Ectodermal cell (in vitro differentiated cells): ENCODE measurements at regions not wholly inside any gene's neighbourhood (a gene's known extent, or its start where the extent isn't known, plus 50 kb on each side); places are given as distances from the start of the nearest gene placed in this dataset.

Source experiments
- H3K27ac ChIP-seq: 2 replicates; pipeline ENCODE4 v1.7.0; 2013; ENCODE audit warnings: mild to moderate bottlenecking, low read depth, low read length; ENCODE audit not compliant: insufficient read depth, poor library complexity, severe bottlenecking
- H3K27me3 ChIP-seq: 2 replicates; pipeline ENCODE4 v1.7.0; 2013; ENCODE audit warnings: mild to moderate bottlenecking, low read length; ENCODE audit not compliant: insufficient read depth, control insufficient read depth, poor library complexity, severe bottlenecking
- H3K36me3 ChIP-seq: one replicate; pipeline ENCODE4 v1.7.0; 2013; ENCODE audit warnings: low read length; ENCODE audit not compliant: control insufficient read depth, insufficient read depth
- H3K4me1 ChIP-seq: one replicate; pipeline ENCODE4 v1.7.0; 2013; ENCODE audit warnings: low read length; ENCODE audit not compliant: control insufficient read depth, insufficient read depth
- H3K4me3 ChIP-seq: 2 replicates; pipeline ENCODE4 v1.7.0; 2013; ENCODE audit warnings: low read depth, low read length, control low read depth; ENCODE audit not compliant: insufficient read depth
- H3K9me3 ChIP-seq: 2 replicates; pipeline ENCODE4 v1.7.0; 2013; ENCODE audit warnings: mild to moderate bottlenecking, low read length, moderate library complexity; ENCODE audit not compliant: control insufficient read depth
- WGBS, 2 experiments: methylation state at CpG; one replicate each; pipeline ENCODE4 v1.1.7; 2013; ENCODE audit warnings: missing lambda C conversion rate in 2 of 2; 5-methylcytosine and 5-hydroxymethylcytosine counted together

- H3K4me3 ChIP-seq = no peak overlapping the region
- H3K36me3 ChIP-seq = no peaks in the 10 kb centered on the region
- no peaks in the 10 kb centered on the region for H3K4me1 ChIP-seq
- H3K9me3 ChIP-seq = no peaks in the 10 kb centered on the region
- no peak overlapping the region for H3K27ac ChIP-seq
- WGBS, 2 experiments = 87 to 88% methylated on average over 17 of the region's 17 CpGs
- H3K27me3 ChIP-seq = no peaks in the 10 kb centered on the region
These were observed 55.8 kb upstream of the ENPP6 start for GRCh38 chr4:184273166-184274147.

- no peaks in the 10 kb centered on the region for H3K27me3 ChIP-seq
- no peak overlapping the region for H3K4me3 ChIP-seq
- WGBS, 2 experiments = 85 to 86% methylated on average over 5 of the region's 5 CpGs
- H3K4me1 ChIP-seq = no peaks in the 10 kb centered on the region
- H3K36me3 ChIP-seq = no peaks in the 10 kb centered on the region
- H3K27ac ChIP-seq = no peak overlapping the region
- no peaks in the 10 kb centered on the region for H3K9me3 ChIP-seq
These were observed 53.2 kb upstream of the ENPP6 start for GRCh38 chr4:184270808-184271413.

GRCh38 chr4:184269879-184270430 is 52.3 kb upstream of the ENPP6 start:
- WGBS, 2 experiments = 70 to 73% methylated on average over 5 of the region's 5 CpGs
- Histone ChIP-seq H3K36me3 (no peaks in the 10 kb centered on the region), H3K4me1 (no peaks in the 10 kb centered on the region), H3K27ac (no peak overlapping the region), H3K9me3 (no peaks in the 10 kb centered on the region), H3K27me3 (no peaks in the 10 kb centered on the region), H3K4me3 (no peak overlapping the region)

GRCh38 chr4:184268584-184269160 is 51.0 kb upstream of the ENPP6 start:
- H3K9me3 ChIP-seq = no peaks in the 10 kb centered on the region
- 81 to 85% methylated on average over 5 of the region's 5 CpGs for WGBS, 2 experiments
- no peak overlapping the region for H3K4me3 ChIP-seq
- no peaks in the 10 kb centered on the region for H3K4me1 ChIP-seq
- no peaks in the 10 kb centered on the region for H3K27me3 ChIP-seq
- no peaks in the 10 kb centered on the region for H3K36me3 ChIP-seq
- H3K27ac ChIP-seq = no peak overlapping the region

GRCh38 chr4:184267673-184268583 is 50.3 kb upstream of the ENPP6 start:
- H3K4me3 ChIP-seq = no peak overlapping the region
- WGBS, 2 experiments = 88 to 92% methylated on average over 22 to 23 of the region's 23 CpGs

More at GRCh38 chr4:184267673-184268583, 50.3 kb upstream of the ENPP6 start:
- Histone ChIP-seq H3K36me3 (no peaks in the 10 kb centered on the region), H3K27ac (no peak overlapping the region), H3K27me3 (no peaks in the 10 kb centered on the region), H3K4me1 (no peaks in the 10 kb centered on the region), H3K9me3 (no peaks in the 10 kb centered on the region)
